ENCODE measurements at regions not wholly inside any gene's neighbourhood (a gene's known extent, or its start where the extent isn't known, plus 50 kb on each side); places are given as distances from the start of the nearest gene placed in this dataset.
"Not testable (repeated sequence)": the region's sequence is repeated elsewhere in the genome, so short reads cannot be mapped to it uniquely, and the experiment has no call there.

GRCh38 chr4:125642645-125643044 lies 327.9 kb downstream of the FAT4 start:
- Histone ChIP-seq H3K36me3 (ENCODE audit: low read depth) (no peaks in the 10 kb centered on the region), H3K4me1 (ENCODE audit: low read depth) (no peaks in the 10 kb centered on the region), H3K9me3 (no peaks in the 10 kb centered on the region), H3K4me3 (no peak overlapping the region)
- no peak for TF ChIP-seq CTCF (IDR thresholded peaks at IDR 0.05)
- ATAC-seq (no peak), DNase-seq (no peak)
- intact Hi-C loops (cut with DNase I, micrococcal nuclease) = no loop called here

- Histone ChIP-seq H3K4me3 (no peak overlapping the region), H3K9me3 (no peaks in the 10 kb centered on the region), H3K4me1 (ENCODE audit: low read depth) (no peaks in the 10 kb centered on the region), H3K36me3 (ENCODE audit: low read depth) (no peaks in the 10 kb centered on the region)
- DNase-seq = no peak
- ATAC-seq = no peak
- no peak for TF ChIP-seq CTCF (IDR thresholded peaks at IDR 0.05)
- intact Hi-C loops (cut with DNase I, micrococcal nuclease) = no loop called here
Measured at GRCh38 chr4:125649452-125649851, 334.7 kb downstream of the FAT4 start.

- intact Hi-C loops (cut with DNase I, micrococcal nuclease) = no loop called here
Measured at GRCh38 chr4:125650557-125650956, 335.8 kb downstream of the FAT4 start.

GRCh38 chr4:125651707-125652357 lies 337.1 kb downstream of the FAT4 start:
- H3K9me3 ChIP-seq; DNase-seq; ATAC-seq; intact Hi-C loops (cut with DNase I, micrococcal nuclease); H3K4me3 ChIP-seq; H3K4me1 ChIP-seq (ENCODE audit: low read depth); H3K36me3 ChIP-seq (ENCODE audit: low read depth): not testable (repeated sequence)

More at GRCh38 chr4:125650557-125650956, 335.8 kb downstream of the FAT4 start:
- H3K36me3 ChIP-seq (ENCODE audit: low read depth) = no peaks in the 10 kb centered on the region
- no peak overlapping the region for H3K4me3 ChIP-seq
- no peak for TF ChIP-seq CTCF (IDR thresholded peaks at IDR 0.05)
- no peaks in the 10 kb centered on the region for H3K9me3 ChIP-seq
- no peak for DNase-seq
- H3K4me1 ChIP-seq (ENCODE audit: low read depth) = no peaks in the 10 kb centered on the region
- ATAC-seq = no peak

GRCh38 chr4:125658773-125659172 lies 344.0 kb downstream of the FAT4 start:
- TF ChIP-seq CTCF (IDR thresholded peaks at IDR 0.05) = no peak
- ATAC-seq = no peak
- no peak for DNase-seq
- Histone ChIP-seq H3K4me1 (ENCODE audit: low read depth) (no peaks in the 10 kb centered on the region), H3K9me3 (no peaks in the 10 kb centered on the region), H3K4me3 (no peak overlapping the region), H3K36me3 (ENCODE audit: low read depth) (no peaks in the 10 kb centered on the region)
- intact Hi-C loops (cut with DNase I, micrococcal nuclease) = no loop called here

- Histone ChIP-seq H3K9me3 (no peaks in the 10 kb centered on the region), H3K4me3 (no peak overlapping the region), H3K4me1 (ENCODE audit: low read depth) (no peaks in the 10 kb centered on the region), H3K36me3 (ENCODE audit: low read depth) (no peaks in the 10 kb centered on the region)
- DNase-seq (no peak), ATAC-seq (no peak)
- intact Hi-C loops (cut with DNase I, micrococcal nuclease) = no loop called here
- no peak for TF ChIP-seq CTCF (IDR thresholded peaks at IDR 0.05)
Measured at GRCh38 chr4:125663896-125664767, 349.4 kb downstream of the FAT4 start.
